PC-3 (cell line): ENCODE measurements at regions not wholly inside any gene's neighbourhood (a gene's known extent, or its start where the extent isn't known, plus 50 kb on each side); places are given as distances from the start of the nearest gene placed in this dataset.

Source experiments
- ATAC-seq: fragments of 200-7000 bp; cut with Tn5 transposase; 2 replicates; pipeline ENCODE4 v1.9.1; 2020; ENCODE audit warnings: mild to moderate bottlenecking, moderate library complexity
- BruUV-seq: library from RNA; stranded (reverse); fragments of 400-500 nt; replicated peaks from 2 replicates; lab custom pipeline; 2021; lab: Mats Ljungman, UMichigan
- CTCF ChIA-PET: fragments of 300-600 bp; sonication (Branson Sonifier 250); formaldehyde crosslinking; loops from one replicate; lab custom pipeline; 2022; ENCODE audit warnings: antibody characterized with exemption; lab: Charles Lee
- POLR2A ChIA-PET: fragments of 300-600 bp; sonication (Branson Sonifier 250); formaldehyde crosslinking; loops from one replicate; lab custom pipeline; 2022; ENCODE audit warnings: antibody characterized with exemption; ENCODE audit not compliant: unreplicated experiment; lab: Charles Lee
- DNase-seq: peaks from one replicate; pipeline ENCODE4 v3.0.0-alpha.2; 2015
- H2AFZ ChIP-seq: fragments of 300-600 bp; sonication (generic); 2 replicates; pipeline ENCODE4 v1.6.0; 2016; ENCODE audit warnings: antibody characterized with exemption, low read length
- H3F3A ChIP-seq: fragments of 300-600 bp; sonication (generic); one replicate; pipeline ENCODE4 v1.6.0; 2017; ENCODE audit warnings: antibody characterized with exemption, low read length, control low read depth, mild to moderate bottlenecking; ENCODE audit not compliant: unreplicated experiment
- H3K27ac ChIP-seq: fragments of 300-600 bp; sonication (generic); 2 replicates; pipeline ENCODE4 v1.5.1; 2016; ENCODE audit warnings: mild to moderate bottlenecking, low read length
- H3K27me3 ChIP-seq: fragments of 300-600 bp; sonication (generic); 2 replicates; pipeline ENCODE4 v1.6.1; 2016; ENCODE audit warnings: low read length, mixed read lengths
- H3K36me3 ChIP-seq: fragments of 300-600 bp; sonication (generic); 2 replicates; pipeline ENCODE4 v1.6.1; 2016; ENCODE audit warnings: low read depth, mixed run types, low read length, mixed read lengths
- H3K4me1 ChIP-seq: fragments of 300-600 bp; sonication (generic); 2 replicates; pipeline ENCODE4 v1.5.1; 2016; ENCODE audit warnings: low read length; ENCODE audit not compliant: insufficient read depth
- H3K4me2 ChIP-seq: fragments of 300-600 bp; sonication (generic); 2 replicates; pipeline ENCODE4 v1.6.0; 2016; ENCODE audit warnings: low read length
- H3K4me3 ChIP-seq: fragments of 300-600 bp; sonication (generic); 2 replicates; pipeline ENCODE4 v1.5.1; 2016; ENCODE audit warnings: mild to moderate bottlenecking, low read length, mixed read lengths
- H3K79me2 ChIP-seq: fragments of 300-600 bp; sonication (generic); 2 replicates; pipeline ENCODE4 v1.6.1; 2017; ENCODE audit warnings: low read length, mixed read lengths
- H3K9ac ChIP-seq: fragments of 300-600 bp; sonication (generic); 2 replicates; pipeline ENCODE4 v1.6.0; 2016; ENCODE audit warnings: mild to moderate bottlenecking, low read length
- H3K9me2 ChIP-seq: fragments of 300-600 bp; sonication (generic); replicated peaks from 2 replicates; pipeline ENCODE4 v1.6.1; 2016; ENCODE audit warnings: mixed run types, low read length, mixed read lengths
- H3K9me3 ChIP-seq: fragments of 300-600 bp; sonication (generic); 2 replicates; pipeline ENCODE4 v1.6.1; 2016; ENCODE audit warnings: low read length, mixed read lengths
- H4K20me1 ChIP-seq: fragments of 300-600 bp; sonication (generic); 2 replicates; pipeline ENCODE4 v1.6.1; 2016; ENCODE audit warnings: low read length, mixed read lengths
- EZH2 ChIP-seq: fragments of 300-600 bp; sonication (generic); IDR thresholded peaks from one replicate; pipeline ENCODE4 v1.6.1; 2017; ENCODE audit warnings: antibody characterized with exemption, mild to moderate bottlenecking, low read length; ENCODE audit not compliant: unreplicated experiment
- EZH2phosphoT487 ChIP-seq: fragments of 300-600 bp; sonication (generic); IDR thresholded peaks from 2 replicates; pipeline ENCODE4 v1.6.1; 2018; ENCODE audit warnings: mild to moderate bottlenecking, antibody characterized with exemption, low read length, borderline replicate concordance
- intact Hi-C: fragments of 100-400 bp; cut with micrococcal nuclease; formaldehyde crosslinking; loops from 2 replicates; pipeline ENCODE4 v1.9.0; 2023
- TF ChIP-seq, protein P1 (sequence below): fragments of 300-600 bp; sonication (generic); conservative IDR thresholded peaks from 2 replicates; pipeline ENCODE4 v1.5.1; 2017; ENCODE audit warnings: antibody characterized with exemption, low read depth, mild to moderate bottlenecking, low read length

DNA sequence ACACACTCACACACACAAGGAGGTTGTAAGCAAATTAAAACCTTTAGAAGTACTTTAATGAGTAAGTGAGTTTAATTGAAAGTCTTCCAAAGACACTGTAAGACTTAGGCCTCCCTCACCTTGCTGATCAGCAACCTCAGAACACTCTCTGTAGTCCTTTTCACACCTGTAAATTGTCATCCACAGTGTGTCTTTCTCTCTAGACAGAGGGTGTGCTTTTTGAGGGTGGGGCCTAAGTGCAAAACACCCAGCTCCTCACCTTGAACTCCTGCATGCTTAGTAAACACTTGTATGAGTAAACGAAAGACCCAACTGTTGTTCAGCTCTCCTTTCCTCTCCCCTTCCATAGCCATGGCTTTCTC, 183.2 kb upstream of the IL12A start:
- peaks cover 22% of the 10 kb centered on the region for H3K4me1 ChIP-seq
- no peak overlapping the region for H3K4me2 ChIP-seq
- ChIA-PET CTCF (interaction anchor here (0.6 to 2.0 kb wide), 8 partner anchors 19 to 540 kb away, joined by 3 to 13 read pairs (median 5); no protein-coding TSS in a partner anchor), POLR2A (interaction anchor here (0.6 to 1.1 kb wide), 4 partner anchors 9 to 40 kb away, joined by 3 to 22 read pairs (median 10); no protein-coding TSS in a partner anchor)
- H3K9me3 ChIP-seq = no peaks in the 10 kb centered on the region
- DNase-seq (no peak), ATAC-seq (no peak; the same call in 1 of the 2 replicates)
- peaks cover 77% of the 10 kb centered on the region for H3K79me2 ChIP-seq
- no peak overlapping the region for H3K9ac ChIP-seq
- H3K9me2 ChIP-seq = no peaks in the 10 kb centered on the region
- no peak overlapping the region for H3K4me3 ChIP-seq
- H3K27ac ChIP-seq = no peak overlapping the region
- no peaks in the 10 kb centered on the region for H3F3A ChIP-seq
- TF ChIP-seq EZH2phosphoT487 = no peak
- TF ChIP-seq EZH2 = no peak
- TF ChIP-seq, protein P1, sequence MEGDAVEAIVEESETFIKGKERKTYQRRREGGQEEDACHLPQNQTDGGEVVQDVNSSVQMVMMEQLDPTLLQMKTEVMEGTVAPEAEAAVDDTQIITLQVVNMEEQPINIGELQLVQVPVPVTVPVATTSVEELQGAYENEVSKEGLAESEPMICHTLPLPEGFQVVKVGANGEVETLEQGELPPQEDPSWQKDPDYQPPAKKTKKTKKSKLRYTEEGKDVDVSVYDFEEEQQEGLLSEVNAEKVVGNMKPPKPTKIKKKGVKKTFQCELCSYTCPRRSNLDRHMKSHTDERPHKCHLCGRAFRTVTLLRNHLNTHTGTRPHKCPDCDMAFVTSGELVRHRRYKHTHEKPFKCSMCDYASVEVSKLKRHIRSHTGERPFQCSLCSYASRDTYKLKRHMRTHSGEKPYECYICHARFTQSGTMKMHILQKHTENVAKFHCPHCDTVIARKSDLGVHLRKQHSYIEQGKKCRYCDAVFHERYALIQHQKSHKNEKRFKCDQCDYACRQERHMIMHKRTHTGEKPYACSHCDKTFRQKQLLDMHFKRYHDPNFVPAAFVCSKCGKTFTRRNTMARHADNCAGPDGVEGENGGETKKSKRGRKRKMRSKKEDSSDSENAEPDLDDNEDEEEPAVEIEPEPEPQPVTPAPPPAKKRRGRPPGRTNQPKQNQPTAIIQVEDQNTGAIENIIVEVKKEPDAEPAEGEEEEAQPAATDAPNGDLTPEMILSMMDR = no peak
- H3K36me3 ChIP-seq = no peaks in the 10 kb centered on the region
- H4K20me1 ChIP-seq = peaks cover 31% of the 10 kb centered on the region; the same call in 1 of the 2 replicates
- no peaks in the 10 kb centered on the region for H3K27me3 ChIP-seq
- intact Hi-C loops = loop anchor here (1.0 to 10.0 kb wide), 5 partner anchors 18 to 543 kb away; no protein-coding TSS in a partner anchor
- H2AFZ ChIP-seq = no peak overlapping the region
- BruUV-seq = no TSS peak

DNA sequence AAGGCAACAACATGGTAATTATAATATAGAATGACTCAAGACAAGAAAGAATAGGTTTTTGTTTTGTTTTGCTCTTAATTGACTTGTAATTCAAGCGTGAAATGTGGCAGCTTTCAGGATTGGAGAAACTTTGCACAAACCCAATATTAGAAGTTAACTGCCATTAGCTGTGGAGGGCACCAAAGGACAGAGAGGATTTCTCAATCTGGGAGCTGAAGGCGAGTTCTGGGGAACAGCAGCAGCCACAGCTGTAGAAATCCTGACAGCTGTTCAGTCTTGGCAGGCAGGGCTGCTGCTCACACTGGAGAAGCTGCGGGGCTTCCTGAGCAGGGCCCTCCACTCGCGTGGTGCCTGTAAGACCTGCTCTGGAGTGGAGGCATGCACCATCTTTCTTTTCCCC, 182.2 kb upstream of the IL12A start:
- CTCF ChIA-PET = interaction anchor here (0.7 to 1.0 kb wide), 2 partner anchors 541 to 642 kb away, joined by 3 to 6 read pairs; no protein-coding TSS in a partner anchor
- no TSS peak for BruUV-seq
- Histone ChIP-seq H3K27me3 (no peaks in the 10 kb centered on the region), H2AFZ (no peak overlapping the region), H3K4me3 (no peak overlapping the region), H3K9me2 (no peaks in the 10 kb centered on the region), H3K9ac (no peak overlapping the region), H3K79me2 (peaks cover 77% of the 10 kb centered on the region), H3K36me3 (no peaks in the 10 kb centered on the region), H3K27ac (no peak overlapping the region), H3F3A (no peaks in the 10 kb centered on the region), H4K20me1 (peaks cover 31% of the 10 kb centered on the region; the same call in 1 of the 2 replicates), H3K4me2 (no peak overlapping the region), H3K4me1 (peaks cover 22% of the 10 kb centered on the region), H3K9me3 (no peaks in the 10 kb centered on the region)
- TF ChIP-seq, protein P1 = no peak
- no peak for TF ChIP-seq EZH2
- TF ChIP-seq EZH2phosphoT487 = no peak
- POLR2A ChIA-PET = no interaction called here
- intact Hi-C loops = loop anchor here (10.0 kb wide), 1 partner anchor 82 kb away; no protein-coding TSS in a partner anchor
- no peak for ATAC-seq
- DNase-seq = no peak
